GM12874 (cell line): ENCODE measurements at regions not wholly inside any gene's neighbourhood (a gene's known extent, or its start where the extent isn't known, plus 50 kb on each side); places are given as distances from the start of the nearest gene placed in this dataset.

Experiments used
- TF ChIP-seq, protein P1 (sequence below): IDR thresholded peaks from 2 replicates; pipeline ENCODE4 v1.5.1; 2011; ENCODE audit warnings: low read depth, mild to moderate bottlenecking, control low read depth, low read length, moderate library complexity; ENCODE audit not compliant: insufficient read depth

DNA sequence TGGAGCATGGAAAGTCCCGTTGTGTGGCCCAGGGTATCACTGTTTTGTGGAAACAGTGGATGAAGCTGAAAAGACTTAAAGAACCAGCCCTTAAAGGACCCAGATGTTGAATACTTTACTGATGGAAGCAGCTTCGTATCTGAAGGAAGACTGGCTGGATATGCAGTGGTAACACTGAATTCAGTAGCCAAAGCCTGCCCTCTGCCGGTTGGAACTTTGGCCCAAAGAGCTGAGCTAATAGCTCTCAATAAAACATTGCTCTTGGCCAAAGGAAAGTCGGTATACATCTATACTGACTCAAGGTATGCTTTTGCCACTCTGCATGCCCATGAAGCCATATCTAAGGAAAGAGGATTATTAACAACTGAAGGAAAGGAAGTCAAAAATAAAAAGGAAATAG lies 885.4 kb downstream of the PDCD6IP start:
- TF ChIP-seq, protein P1, sequence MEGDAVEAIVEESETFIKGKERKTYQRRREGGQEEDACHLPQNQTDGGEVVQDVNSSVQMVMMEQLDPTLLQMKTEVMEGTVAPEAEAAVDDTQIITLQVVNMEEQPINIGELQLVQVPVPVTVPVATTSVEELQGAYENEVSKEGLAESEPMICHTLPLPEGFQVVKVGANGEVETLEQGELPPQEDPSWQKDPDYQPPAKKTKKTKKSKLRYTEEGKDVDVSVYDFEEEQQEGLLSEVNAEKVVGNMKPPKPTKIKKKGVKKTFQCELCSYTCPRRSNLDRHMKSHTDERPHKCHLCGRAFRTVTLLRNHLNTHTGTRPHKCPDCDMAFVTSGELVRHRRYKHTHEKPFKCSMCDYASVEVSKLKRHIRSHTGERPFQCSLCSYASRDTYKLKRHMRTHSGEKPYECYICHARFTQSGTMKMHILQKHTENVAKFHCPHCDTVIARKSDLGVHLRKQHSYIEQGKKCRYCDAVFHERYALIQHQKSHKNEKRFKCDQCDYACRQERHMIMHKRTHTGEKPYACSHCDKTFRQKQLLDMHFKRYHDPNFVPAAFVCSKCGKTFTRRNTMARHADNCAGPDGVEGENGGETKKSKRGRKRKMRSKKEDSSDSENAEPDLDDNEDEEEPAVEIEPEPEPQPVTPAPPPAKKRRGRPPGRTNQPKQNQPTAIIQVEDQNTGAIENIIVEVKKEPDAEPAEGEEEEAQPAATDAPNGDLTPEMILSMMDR: peak; percentile 60

DNA sequence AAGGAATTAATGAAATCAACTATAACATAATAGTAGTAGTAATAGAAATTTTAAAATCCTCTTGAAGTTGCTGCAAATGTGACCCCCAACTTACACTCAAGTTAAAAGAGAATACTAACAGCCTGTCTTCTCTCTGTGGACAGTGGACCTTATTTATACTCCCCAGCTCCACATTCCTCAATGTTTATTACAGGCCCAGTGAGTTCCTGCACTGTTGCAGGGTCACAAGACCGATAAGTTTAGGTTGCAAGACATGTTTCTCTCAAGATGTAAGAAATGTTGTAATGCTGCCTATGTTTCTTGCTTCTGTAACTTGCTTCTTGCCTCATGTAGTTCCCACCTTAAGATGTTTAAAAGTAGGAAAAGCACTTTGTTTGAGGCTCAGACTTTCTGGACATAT lies 888.1 kb downstream of the PDCD6IP start:
- TF ChIP-seq, protein P1: no peak

DNA sequence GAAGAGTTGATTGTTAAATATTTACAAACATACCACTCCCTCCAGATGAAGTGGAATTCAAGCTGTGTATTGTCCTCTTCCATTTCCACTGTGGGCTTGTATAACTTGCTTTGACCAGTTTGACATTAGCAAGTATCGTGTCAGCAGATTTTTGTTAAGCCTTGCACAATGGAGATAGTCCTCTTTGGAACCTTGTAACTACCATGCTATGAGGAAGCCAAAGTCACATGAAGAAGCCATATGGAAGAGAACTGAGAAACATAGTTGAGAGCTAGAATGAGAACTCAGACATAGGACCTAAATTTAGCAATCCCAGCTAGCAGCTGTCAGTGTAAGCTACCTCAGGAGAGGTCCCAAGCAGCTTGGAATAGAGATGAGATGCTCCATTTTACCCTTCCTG lies 889.2 kb downstream of the PDCD6IP start:
- TF ChIP-seq, protein P1: no peak

DNA sequence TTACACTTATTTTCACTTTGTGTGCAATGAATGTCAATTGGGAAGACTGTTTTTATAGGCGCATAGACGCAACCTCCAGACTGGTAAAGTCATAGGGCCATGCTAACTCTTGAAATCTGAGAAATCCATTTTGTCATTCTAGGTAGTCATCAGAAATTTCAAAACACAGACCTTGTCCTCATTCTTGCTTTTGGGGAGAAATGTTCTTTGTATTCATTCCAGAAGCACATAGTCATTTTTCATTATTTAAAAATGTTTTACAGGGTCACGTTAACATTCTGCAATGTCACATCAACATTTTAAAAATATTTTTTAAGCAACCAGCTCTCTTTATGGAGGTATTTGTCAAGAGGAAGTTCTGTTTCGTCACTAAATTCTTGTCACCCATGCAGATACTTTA lies 898.4 kb downstream of the PDCD6IP start:
- TF ChIP-seq, protein P1: no peak

DNA sequence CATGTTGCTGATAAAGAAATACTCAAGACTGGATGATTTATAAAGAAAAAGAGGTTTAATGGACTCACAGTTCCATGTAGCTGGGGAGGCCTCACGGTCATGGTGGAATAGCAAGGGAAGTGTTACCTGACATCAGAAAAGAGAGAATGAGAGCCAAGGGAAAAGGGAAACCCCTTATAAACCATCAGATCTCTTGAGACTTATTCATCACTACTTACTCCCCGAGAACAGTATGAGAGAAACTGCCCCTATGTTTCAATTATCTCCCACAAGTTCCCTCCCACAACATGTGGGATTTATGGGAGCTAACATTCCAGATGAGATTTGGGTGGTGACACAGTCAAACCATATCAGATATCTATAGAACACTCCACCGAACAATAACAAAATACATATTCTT lies 904.6 kb downstream of the PDCD6IP start:
- TF ChIP-seq, protein P1: no peak

DNA sequence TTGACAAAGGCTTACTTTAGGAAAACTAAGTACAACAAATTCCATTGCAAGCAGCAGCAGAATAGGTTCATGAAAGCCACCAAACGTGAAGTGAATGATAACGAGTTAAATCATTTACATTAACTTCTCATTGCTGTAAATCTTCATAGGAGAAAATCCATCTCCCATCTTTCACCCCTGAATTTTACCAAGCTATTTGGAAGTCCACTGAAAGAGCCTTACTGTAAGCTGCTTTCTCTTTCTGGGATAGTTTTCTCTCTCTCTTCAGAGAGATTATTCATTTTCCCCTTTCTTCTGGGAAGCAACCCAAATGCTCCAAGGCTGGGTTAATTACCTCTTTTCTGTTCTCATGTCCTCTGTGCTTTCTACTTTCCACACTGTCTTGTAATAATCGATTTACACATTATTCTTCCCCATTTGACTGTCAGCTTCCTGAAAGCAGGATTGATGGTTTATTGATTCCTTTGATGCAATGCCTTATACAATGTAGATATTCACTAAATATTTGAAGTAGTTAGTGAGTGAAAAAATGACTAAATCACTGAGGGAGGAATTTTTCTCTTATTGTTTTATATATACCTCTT lies 914.3 kb upstream of the ARPP21 start:
- TF ChIP-seq, protein P1: no peak

DNA sequence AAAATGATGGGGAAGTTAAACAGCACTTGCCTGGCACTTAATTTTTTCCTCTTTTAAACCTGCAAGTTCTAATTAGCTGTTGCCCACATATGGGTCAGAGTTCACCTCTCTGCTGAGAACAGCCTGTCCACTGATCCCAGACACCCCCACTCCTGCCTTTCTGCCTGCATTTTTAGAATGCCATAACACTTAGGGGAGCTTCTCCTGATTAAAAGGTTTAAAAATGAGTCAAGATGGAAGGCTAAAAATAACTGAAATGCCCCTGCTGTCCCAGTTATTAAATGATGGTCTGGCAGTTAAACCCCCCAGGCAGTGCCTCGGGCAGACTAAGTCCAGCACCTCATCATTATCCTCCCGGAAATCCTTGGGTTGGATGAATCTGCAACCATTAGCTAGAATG lies 913.6 kb upstream of the ARPP21 start:
- TF ChIP-seq, protein P1: no peak

DNA sequence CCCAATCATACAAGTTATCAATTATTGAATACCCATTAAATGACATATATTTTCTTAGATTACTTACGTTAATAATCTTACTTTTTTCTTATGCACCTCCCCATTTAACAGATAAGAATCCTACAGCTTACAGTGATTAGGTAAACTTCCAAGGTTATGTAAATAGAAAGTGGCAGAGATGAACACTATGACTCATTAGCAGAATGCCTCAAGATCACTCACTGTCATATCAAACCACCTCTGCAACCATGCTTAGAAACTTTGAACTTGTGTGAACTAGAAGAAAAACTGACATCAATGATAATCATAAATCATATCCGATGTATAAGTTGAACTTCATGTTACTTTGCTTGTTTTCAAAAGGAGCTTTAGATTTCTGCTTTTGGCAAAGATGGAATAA lies 911.6 kb upstream of the ARPP21 start:
- TF ChIP-seq, protein P1: no peak
